MM.1S (cell line): ENCODE measurements at regions not wholly inside any gene's neighbourhood (a gene's known extent, or its start where the extent isn't known, plus 50 kb on each side); places are given as distances from the start of the nearest gene placed in this dataset.
"Not testable (repeated sequence)": the region's sequence is repeated elsewhere in the genome, so short reads cannot be mapped to it uniquely, and the experiment has no call there.

ENCODE experiments used
- DNase-seq: peaks from one replicate; pipeline ENCODE4 v3.0.0-alpha.2; 2015
- H2AFZ ChIP-seq: fragments of 300-600 bp; sonication (generic); 2 replicates; pipeline ENCODE4 v1.6.0; 2016; ENCODE audit warnings: antibody characterized with exemption, low read length
- H3F3A ChIP-seq: fragments of 300-600 bp; sonication (generic); 2 replicates; pipeline ENCODE4 v1.6.1; 2016; ENCODE audit warnings: mild to moderate bottlenecking, antibody characterized with exemption, low read length, moderate library complexity, mixed read lengths; ENCODE audit not compliant: insufficient read depth
- H3K27ac ChIP-seq: fragments of 300-600 bp; sonication (generic); 2 replicates; pipeline ENCODE4 v1.5.1; 2016; ENCODE audit warnings: mild to moderate bottlenecking, low read length
- H3K27me3 ChIP-seq: fragments of 300-600 bp; sonication (generic); replicated peaks from 2 replicates; pipeline ENCODE4 v1.6.0; 2016; ENCODE audit warnings: low read length; ENCODE audit not compliant: insufficient read depth
- H3K36me3 ChIP-seq: fragments of 300-600 bp; sonication (generic); replicated peaks from 2 replicates; pipeline ENCODE4 v1.6.1; 2016; ENCODE audit warnings: mild to moderate bottlenecking, low read length, mixed read lengths; ENCODE audit not compliant: insufficient read depth
- H3K4me1 ChIP-seq: fragments of 300-600 bp; sonication (generic); 2 replicates; pipeline ENCODE4 v1.6.1; 2016; ENCODE audit warnings: low read length, mixed read lengths
- H3K4me2 ChIP-seq: fragments of 300-600 bp; sonication (generic); 2 replicates; pipeline ENCODE4 v1.6.0; 2016; ENCODE audit warnings: low read depth, low read length
- H3K4me3 ChIP-seq: fragments of 300-600 bp; sonication (generic); 2 replicates; pipeline ENCODE4 v1.5.1; 2016; ENCODE audit warnings: low read length, mixed read lengths
- H3K79me2 ChIP-seq: fragments of 300-600 bp; sonication (generic); 2 replicates; pipeline ENCODE4 v1.6.1; 2016; ENCODE audit warnings: mixed run types, low read length, mixed read lengths
- H3K9ac ChIP-seq: fragments of 300-600 bp; sonication (generic); 2 replicates; pipeline ENCODE4 v1.6.1; 2016; ENCODE audit warnings: low read length, mixed read lengths
- H3K9me2 ChIP-seq: fragments of 300-600 bp; sonication (generic); replicated peaks from 2 replicates; pipeline ENCODE4 v1.6.1; 2016; ENCODE audit warnings: mild to moderate bottlenecking, low read length, mixed read lengths; ENCODE audit not compliant: insufficient read depth
- H3K9me3 ChIP-seq: fragments of 300-600 bp; sonication (generic); replicated peaks from 2 replicates; pipeline ENCODE4 v1.6.1; 2016; ENCODE audit warnings: mild to moderate bottlenecking, low read length, mixed read lengths; ENCODE audit not compliant: insufficient read depth
- H4K20me1 ChIP-seq: fragments of 300-600 bp; sonication (generic); 2 replicates; pipeline ENCODE4 v1.6.1; 2016; ENCODE audit warnings: mild to moderate bottlenecking, low read length, moderate library complexity, mixed read lengths; ENCODE audit not compliant: insufficient read depth
- CTCF ChIP-seq: fragments of 300-600 bp; sonication (generic); IDR thresholded peaks from 2 replicates; pipeline ENCODE4 v1.5.1; 2016; ENCODE audit warnings: antibody characterized with exemption, low read length, mixed read lengths
- EZH2 ChIP-seq: fragments of 300-600 bp; sonication (generic); optimal IDR thresholded peaks from 2 replicates; pipeline ENCODE3; 2017; ENCODE audit warnings: low read depth, mild to moderate bottlenecking, antibody characterized with exemption, low read length, mixed read lengths
- EZH2phosphoT487 ChIP-seq: fragments of 300-600 bp; sonication (generic); IDR thresholded peaks from 2 replicates; pipeline ENCODE4 v1.6.1; 2018; ENCODE audit warnings: antibody characterized with exemption, low read length

- no peak overlapping the region for H2AFZ ChIP-seq
- DNase-seq = no peak
- TF ChIP-seq EZH2 (no peak), EZH2phosphoT487 (no peak), CTCF (no peak)
- no peak overlapping the region for H3K9ac ChIP-seq
- H3K79me2 ChIP-seq = no peaks in the 10 kb centered on the region
- H3K27ac ChIP-seq = no peak overlapping the region
- no peak overlapping the region for H3K4me2 ChIP-seq
- H3K9me3 ChIP-seq = no peaks in the 10 kb centered on the region
- H4K20me1 ChIP-seq = no peaks in the 10 kb centered on the region
- no peaks in the 10 kb centered on the region for H3F3A ChIP-seq
- H3K27me3 ChIP-seq = no peaks in the 10 kb centered on the region
- no peaks in the 10 kb centered on the region for H3K4me1 ChIP-seq
- no peaks in the 10 kb centered on the region for H3K36me3 ChIP-seq
- no peak overlapping the region for H3K4me3 ChIP-seq
- H3K9me2 ChIP-seq = no peaks in the 10 kb centered on the region
Measured at GRCh38 chr3:132981719-132982118, 56.5 kb upstream of the TMEM108 start.

- Histone ChIP-seq H2AFZ (no peak overlapping the region), H3F3A (no peaks in the 10 kb centered on the region), H4K20me1 (no peaks in the 10 kb centered on the region), H3K79me2 (no peaks in the 10 kb centered on the region), H3K4me2 (no peak overlapping the region), H3K9ac (no peak overlapping the region), H3K9me3 (no peaks in the 10 kb centered on the region), H3K9me2 (no peaks in the 10 kb centered on the region), H3K27me3 (no peaks in the 10 kb centered on the region), H3K4me3 (no peak overlapping the region), H3K4me1 (no peaks in the 10 kb centered on the region), H3K36me3 (no peaks in the 10 kb centered on the region), H3K27ac (no peak overlapping the region)
- TF ChIP-seq CTCF = no peak
- no peak for TF ChIP-seq EZH2
- no peak for TF ChIP-seq EZH2phosphoT487
- no peak for DNase-seq
Measured at GRCh38 chr3:132980102-132980501, 58.1 kb upstream of the TMEM108 start.

GRCh38 chr3:132979606-132980005 lies 58.6 kb upstream of the TMEM108 start:
- H3K4me3 ChIP-seq = no peak overlapping the region
- no peak overlapping the region for H2AFZ ChIP-seq
- H3K79me2 ChIP-seq = no peaks in the 10 kb centered on the region
- TF ChIP-seq CTCF = no peak
- no peak for TF ChIP-seq EZH2phosphoT487
- no peak for DNase-seq
- no peak overlapping the region for H3K9ac ChIP-seq
- no peak overlapping the region for H3K27ac ChIP-seq
- H3K4me1 ChIP-seq = no peaks in the 10 kb centered on the region
- no peaks in the 10 kb centered on the region for H3F3A ChIP-seq
- no peaks in the 10 kb centered on the region for H3K27me3 ChIP-seq
- H4K20me1 ChIP-seq = no peaks in the 10 kb centered on the region
- H3K9me3 ChIP-seq = no peaks in the 10 kb centered on the region
- no peaks in the 10 kb centered on the region for H3K9me2 ChIP-seq
- H3K4me2 ChIP-seq = no peak overlapping the region
- no peaks in the 10 kb centered on the region for H3K36me3 ChIP-seq

GRCh38 chr3:132978946-132979345 lies 59.2 kb upstream of the TMEM108 start:
- not testable (repeated sequence) for H3K4me3 ChIP-seq, H4K20me1 ChIP-seq, H2AFZ ChIP-seq, H3K27me3 ChIP-seq, DNase-seq, H3K27ac ChIP-seq, H3K4me1 ChIP-seq, H3K9ac ChIP-seq, H3K36me3 ChIP-seq, H3K79me2 ChIP-seq, H3K9me3 ChIP-seq, H3F3A ChIP-seq, H3K4me2 ChIP-seq, H3K9me2 ChIP-seq
